OCI-LY3 (cell line): ENCODE measurements at regions not wholly inside any gene's neighbourhood (a gene's known extent, or its start where the extent isn't known, plus 50 kb on each side); places are given as distances from the start of the nearest gene placed in this dataset.
A peak's percentile ranks its signal among the peaks of the same experiment; 100 is the strongest.

Experiments
- H2AFZ ChIP-seq: fragments of 200-600, 300-600 bp; shearing (Covaris generic); 2 replicates; pipeline ENCODE4 v1.6.0; 2014; ENCODE audit warnings: antibody characterized with exemption, low read depth, low read length
- H3K27ac ChIP-seq: fragments of 200-600, 300-600 bp; sonication (generic); 2 replicates; pipeline ENCODE4 v1.5.1; 2014; ENCODE audit warnings: mild to moderate bottlenecking, low read length, moderate library complexity, mixed read lengths
- H3K27me3 ChIP-seq: fragments of 200-600, 300-600 bp; sonication (generic); 2 replicates; pipeline ENCODE4 v1.6.1; 2014; ENCODE audit warnings: low read depth, low read length, mixed read lengths
- H3K36me3 ChIP-seq: fragments of 200-600, 300-600 bp; sonication (generic); replicated peaks from 2 replicates; pipeline ENCODE3; 2014; ENCODE audit warnings: low read depth, low read length, mixed read lengths
- H3K4me1 ChIP-seq: fragments of 300-600, 200-600 bp; sonication (generic); 2 replicates; pipeline ENCODE4 v1.6.1; 2014; ENCODE audit warnings: low read length, mixed read lengths
- H3K4me2 ChIP-seq: fragments of 200-600, 300-600 bp; sonication (generic); 2 replicates; pipeline ENCODE4 v1.6.1; 2014; ENCODE audit warnings: low read length, mixed read lengths
- H3K4me3 ChIP-seq: fragments of 300-600, 200-600 bp; sonication (generic); 2 replicates; pipeline ENCODE4 v1.5.1; 2014; ENCODE audit warnings: antibody characterized with exemption, mild to moderate bottlenecking, low read length, moderate library complexity
- H3K79me2 ChIP-seq: fragments of 300-600, 200-600 bp; shearing (Covaris generic); 2 replicates; pipeline ENCODE4 v1.6.1; 2014; ENCODE audit warnings: mild to moderate bottlenecking, low read length, mixed read lengths
- H3K9ac ChIP-seq: fragments of 300-600, 200-600 bp; shearing (Covaris generic); 2 replicates; pipeline ENCODE4 v1.6.0; 2014; ENCODE audit warnings: mild to moderate bottlenecking, low read length, moderate library complexity
- H3K9me3 ChIP-seq: fragments of 200-600, 300-600 bp; shearing (Covaris generic); 2 replicates; pipeline ENCODE4 v1.6.1; 2014; ENCODE audit warnings: low read length, mixed read lengths; ENCODE audit not compliant: insufficient read depth
- H4K20me1 ChIP-seq: fragments of 200-600, 300-600 bp; sonication (generic); 2 replicates; pipeline ENCODE4 v1.6.1; 2016; ENCODE audit warnings: low read length, mixed read lengths; ENCODE audit not compliant: insufficient read depth
- CTCF ChIP-seq: fragments of 200-600, 300-600 bp; sonication (generic); IDR thresholded peaks from 2 replicates; pipeline ENCODE4 v1.5.1; 2014; ENCODE audit warnings: antibody characterized with exemption, low read length, low read depth
- EZH2phosphoT487 ChIP-seq: fragments of 200-600 bp; shearing (Covaris generic); IDR thresholded peaks from 2 replicates; pipeline ENCODE4 v1.6.1; 2018; ENCODE audit warnings: antibody characterized with exemption, mixed run types, low read depth

DNA sequence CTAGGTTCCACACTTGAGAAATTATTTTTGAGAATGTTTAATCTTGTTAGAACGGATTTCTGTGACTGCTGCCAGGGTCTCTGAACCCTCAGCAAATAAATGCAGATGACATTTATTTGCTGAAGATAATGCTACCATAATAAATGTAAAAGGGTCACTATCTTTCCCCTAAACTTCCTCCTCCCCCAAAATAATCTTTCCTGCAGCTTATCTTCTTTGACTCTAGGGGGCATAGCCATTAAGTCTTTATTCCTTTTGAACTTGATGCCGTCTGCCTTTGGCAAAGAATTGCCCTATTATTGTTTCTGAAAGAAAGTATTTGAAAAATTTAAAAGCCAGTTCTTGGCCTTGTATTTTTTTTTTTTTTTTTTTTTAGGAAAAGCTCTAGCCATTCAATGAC, 63.6 kb upstream of the ACSL3 start:
- no peak overlapping the region for H3K4me3 ChIP-seq
- peaks cover 6% of the 10 kb centered on the region for H3K4me1 ChIP-seq
- 0 out of 2 replicates have a peak overlapping the region, but pooled peaks have one; percentile 16 for H3K4me2 ChIP-seq
- H3K9me3 ChIP-seq, result no peaks in the 10 kb centered on the region
- no peaks in the 10 kb centered on the region for H4K20me1 ChIP-seq
- H3K9ac ChIP-seq, result no peak overlapping the region
- no peaks in the 10 kb centered on the region for H3K36me3 ChIP-seq
- no peaks in the 10 kb centered on the region for H3K27me3 ChIP-seq
- H3K27ac ChIP-seq, result no peak overlapping the region
- no peak overlapping the region for H2AFZ ChIP-seq
- no peaks in the 10 kb centered on the region for H3K79me2 ChIP-seq
- TF ChIP-seq EZH2phosphoT487 (no peak), CTCF (peak; percentile 55)

GRCh38 chr2:222797871-222798270, 63.0 kb upstream of the ACSL3 start:
- H3K4me2 ChIP-seq, result peak overlapping the region; percentile 16; the same call in 1 of the 2 replicates
- no peaks in the 10 kb centered on the region for H3K27me3 ChIP-seq
- no peaks in the 10 kb centered on the region for H3K9me3 ChIP-seq
- no peak overlapping the region for H3K4me3 ChIP-seq
- no peak overlapping the region for H3K27ac ChIP-seq
- H3K79me2 ChIP-seq, result no peaks in the 10 kb centered on the region
- no peak for TF ChIP-seq EZH2phosphoT487
- no peak for TF ChIP-seq CTCF
- H2AFZ ChIP-seq, result no peak overlapping the region
- H4K20me1 ChIP-seq, result no peaks in the 10 kb centered on the region
- H3K36me3 ChIP-seq, result no peaks in the 10 kb centered on the region
- no peak overlapping the region for H3K9ac ChIP-seq
- H3K4me1 ChIP-seq, result peaks cover 6% of the 10 kb centered on the region

DNA sequence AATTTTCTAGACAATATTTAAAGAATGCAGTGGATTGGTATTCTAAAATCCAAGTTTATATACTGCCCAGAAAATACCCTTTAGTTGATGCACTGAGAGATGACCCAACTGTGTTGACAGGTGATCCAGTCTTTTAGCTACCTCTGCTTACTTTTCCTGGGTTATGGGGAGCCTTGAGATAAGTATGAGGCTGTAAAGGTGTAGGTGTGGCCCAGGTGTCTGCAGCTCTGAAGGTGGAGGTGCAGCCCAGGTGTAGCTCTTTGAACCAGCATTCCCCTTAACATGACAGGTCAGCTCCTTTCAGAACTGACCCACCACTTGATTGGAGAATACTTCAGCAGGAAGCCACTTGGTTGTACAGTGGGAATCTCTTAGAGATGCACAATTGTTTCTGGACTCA, 62.3 kb upstream of the ACSL3 start:
- H3K4me2 ChIP-seq, result no peak overlapping the region
- H3K27ac ChIP-seq, result no peak overlapping the region
- TF ChIP-seq EZH2phosphoT487 (no peak), CTCF (no peak)
- peaks cover 6% of the 10 kb centered on the region for H3K4me1 ChIP-seq
- no peaks in the 10 kb centered on the region for H3K79me2 ChIP-seq
- no peak overlapping the region for H3K9ac ChIP-seq
- H2AFZ ChIP-seq, result no peak overlapping the region
- no peaks in the 10 kb centered on the region for H3K36me3 ChIP-seq
- H3K27me3 ChIP-seq, result no peaks in the 10 kb centered on the region
- H3K4me3 ChIP-seq, result no peak overlapping the region
- H3K9me3 ChIP-seq, result no peaks in the 10 kb centered on the region
- H4K20me1 ChIP-seq, result no peaks in the 10 kb centered on the region

GRCh38 chr2:222799262-222799918, 61.4 kb upstream of the ACSL3 start:
- no peaks in the 10 kb centered on the region for H3K79me2 ChIP-seq

More at GRCh38 chr2:222799262-222799918, 61.4 kb upstream of the ACSL3 start:
- no peaks in the 10 kb centered on the region for H4K20me1 ChIP-seq
- no peak overlapping the region for H3K9ac ChIP-seq
- H3K27me3 ChIP-seq, result no peaks in the 10 kb centered on the region
- H3K4me2 ChIP-seq, result no peak overlapping the region
- H3K27ac ChIP-seq, result no peak overlapping the region
- TF ChIP-seq CTCF (no peak), EZH2phosphoT487 (no peak)
- H3K4me3 ChIP-seq, result no peak overlapping the region
- no peaks in the 10 kb centered on the region for H3K36me3 ChIP-seq
- peaks cover 6% of the 10 kb centered on the region for H3K4me1 ChIP-seq
- no peaks in the 10 kb centered on the region for H3K9me3 ChIP-seq
- no peak overlapping the region for H2AFZ ChIP-seq
